IMR-90 (cell line): ENCODE measurements at regions not wholly inside any gene's neighbourhood (a gene's known extent, or its start where the extent isn't known, plus 50 kb on each side); places are given as distances from the start of the nearest gene placed in this dataset.

Experiments
- CTCF ChIP-seq: conservative IDR thresholded peaks from 2 replicates; pipeline ENCODE4 v1.5.1; 2012; ENCODE audit warnings: mild to moderate bottlenecking, low read depth, low read length, improper control_type of control experiment
- POLR2A ChIP-seq: IDR thresholded peaks from 2 replicates; pipeline ENCODE4 v1.6.1; 2012; ENCODE audit warnings: mild to moderate bottlenecking, low read depth, low read length

GRCh38 chr6:84403545-84403944 lies 176.1 kb upstream of the CEP162 start:
- TF ChIP-seq CTCF (no peak), POLR2A (no peak)
